HCT116 (cell line): ENCODE measurements at regions not wholly inside any gene's neighbourhood (a gene's known extent, or its start where the extent isn't known, plus 50 kb on each side); places are given as distances from the start of the nearest gene placed in this dataset.

ENCODE experiments used
- CEBPB ChIP-seq: IDR thresholded peaks from 2 replicates; pipeline ENCODE4 v1.6.1; 2012; ENCODE audit warnings: low read depth
- CTCF ChIP-seq, 3 experiments: fragments of 200-600 bp in 1 of 3; sonication (generic) in 1 of 3; IDR thresholded peaks in 2 of 3; conservative IDR thresholded peaks in 1 of 3; 2 replicates each; pipeline ENCODE4 v1.5.1; 2012 to 2017; ENCODE audit warnings: low read depth in 2 of 3, low read length in 2 of 3, antibody characterized with exemption in 1 of 3, borderline replicate concordance in 1 of 3, control low read depth in 1 of 3, mild to moderate bottlenecking in 1 of 3, mixed read lengths in 1 of 3, mixed run types in 1 of 3, moderate library complexity in 1 of 3; ENCODE audit not compliant: insufficient read depth in 1 of 3
- EZH2 ChIP-seq: fragments of 200-600 bp; sonication (generic); IDR thresholded peaks from 2 replicates; pipeline ENCODE4 v1.6.1; 2017; ENCODE audit warnings: antibody characterized with exemption, mixed run types
- EZH2phosphoT487 ChIP-seq: fragments of 200-600 bp; IDR thresholded peaks from 2 replicates; pipeline ENCODE4 v1.6.1; 2018; ENCODE audit warnings: antibody characterized with exemption, borderline replicate concordance
- JUND ChIP-seq: IDR thresholded peaks from 2 replicates; pipeline ENCODE4 v1.6.1; 2012
- POLR2A ChIP-seq: IDR thresholded peaks from 2 replicates; pipeline ENCODE4 v1.7.0; 2011; ENCODE audit warnings: borderline replicate concordance; ENCODE audit not compliant: insufficient read depth, insufficient read length; ENCODE audit errors: extremely low read depth
- POLR2AphosphoS5 ChIP-seq: IDR thresholded peaks from 2 replicates; pipeline ENCODE4 v1.6.1; 2011; ENCODE audit warnings: mild to moderate bottlenecking, low read depth, low read length, moderate library complexity
- REST ChIP-seq: IDR thresholded peaks from 2 replicates; pipeline ENCODE4 v1.6.1; 2012; ENCODE audit warnings: low read depth
- SIN3A ChIP-seq: IDR thresholded peaks from 2 replicates; pipeline ENCODE4 v1.6.1; 2012; ENCODE audit warnings: low read depth
- SRF ChIP-seq: IDR thresholded peaks from 2 replicates; pipeline ENCODE4 v1.6.1; 2012; ENCODE audit warnings: low read depth
- ZNF274 ChIP-seq: fragments of 200-500 bp; sonication (Bioruptor generic); IDR thresholded peaks from 2 replicates; pipeline ENCODE4 v1.6.1; 2014; ENCODE audit warnings: mild to moderate bottlenecking, low read depth, low read length, inconsistent platforms

- TF ChIP-seq POLR2AphosphoS5 (no peak), REST (no peak), POLR2A (no peak), CTCF (IDR thresholded peaks at IDR 0.05 in 2 of 3, conservative IDR thresholded peaks at IDR 0.05 in 1 of 3; ENCODE audit: borderline replicate concordance in 1 of 3, insufficient read depth in 1 of 3, low read depth in 2 of 3, low read length in 2 of 3) (no peak), EZH2phosphoT487 (no peak), SIN3A (no peak), SRF (no peak), ZNF274 (no peak), CEBPB (no peak), EZH2 (no peak), JUND (no peak)
Measured at GRCh38 chr7:36796850-36797536, 72.7 kb upstream of the AOAH start.
